CD14-positive monocyte (primary cell): ENCODE measurements at regions not wholly inside any gene's neighbourhood (a gene's known extent, or its start where the extent isn't known, plus 50 kb on each side); places are given as distances from the start of the nearest gene placed in this dataset.

ENCODE experiments used
- DNase-seq, 3 donors: peaks; one replicate each; pipeline ENCODE4 v3.0.0-alpha.2; 2011 to 2022
- H2AFZ ChIP-seq: 2 replicates; pipeline ENCODE4 v1.6.0; 2012; ENCODE audit warnings: mild to moderate bottlenecking, low read depth, low read length, inconsistent platforms; ENCODE audit not compliant: insufficient read depth, poor library complexity, severe bottlenecking
- H3K27ac ChIP-seq, 2 donors: 1 replicate in 1 of 2; 2 replicates in 1 of 2; pipeline ENCODE4 v1.5.1; 2012 to 2013; ENCODE audit warnings: low read length in 2 of 2, control low read depth in 1 of 2, inconsistent platforms in 1 of 2, low read depth in 1 of 2, mild to moderate bottlenecking in 1 of 2
- H3K27me3 ChIP-seq, 2 donors: one replicate each; pipeline versions ENCODE4 v1.6.0 to v1.6.1; 2011 to 2013; ENCODE audit warnings: low read length in 2 of 2; ENCODE audit not compliant: control insufficient read depth in 2 of 2, insufficient read depth in 2 of 2
- H3K36me3 ChIP-seq, 2 donors: replicated peaks in 1 of 2; 1 replicate in 1 of 2; 2 replicates in 1 of 2; pipeline versions ENCODE4 v1.5.1 to v1.6.1; 2012 to 2013; ENCODE audit warnings: low read length in 2 of 2, control low read depth in 1 of 2, inconsistent platforms in 1 of 2, mild to moderate bottlenecking in 1 of 2; ENCODE audit not compliant: insufficient read depth in 2 of 2, control insufficient read depth in 1 of 2
- H3K4me1 ChIP-seq, 2 donors: 1 replicate in 1 of 2; 2 replicates in 1 of 2; pipeline versions ENCODE4 v1.5.1 to v1.6.1; 2012 to 2013; ENCODE audit warnings: low read length in 2 of 2, control low read depth in 1 of 2, inconsistent platforms in 1 of 2, mild to moderate bottlenecking in 1 of 2, moderate library complexity in 1 of 2; ENCODE audit not compliant: insufficient read depth in 2 of 2, control insufficient read depth in 1 of 2
- H3K4me2 ChIP-seq: replicated peaks from 2 replicates; pipeline ENCODE3; 2012; ENCODE audit warnings: low read length, moderate library complexity, mild to moderate bottlenecking; ENCODE audit not compliant: poor library complexity, severe bottlenecking; ENCODE audit errors: extremely low read depth
- H3K4me3 ChIP-seq, 3 experiments: fragments of 200-600 bp in 1 of 3; sonication (generic) in 1 of 3; replicated peaks in 1 of 3; 1 replicate in 2 of 3; 2 replicates in 1 of 3; pipeline ENCODE4 v1.5.1; 2011 to 2013; ENCODE audit warnings: low read length in 3 of 3, mild to moderate bottlenecking in 3 of 3, control low read depth in 2 of 3, low read depth in 2 of 3, inconsistent platforms in 1 of 3, moderate library complexity in 1 of 3
- H3K79me2 ChIP-seq: 2 replicates; pipeline ENCODE4 v1.6.0; 2012; ENCODE audit warnings: mild to moderate bottlenecking, control low read depth, inconsistent platforms, low read length, moderate library complexity; ENCODE audit not compliant: insufficient read depth
- H3K9ac ChIP-seq: 2 replicates; pipeline ENCODE4 v1.6.0; 2017; ENCODE audit warnings: low read length, mild to moderate bottlenecking; ENCODE audit not compliant: insufficient read depth, poor library complexity, severe bottlenecking
- H3K9me3 ChIP-seq, 2 donors: replicated peaks in 1 of 2; 1 replicate in 1 of 2; 2 replicates in 1 of 2; pipeline versions ENCODE4 v1.5.1 to v1.6.1; 2012 to 2013; ENCODE audit warnings: low read length in 2 of 2, control low read depth in 1 of 2; ENCODE audit not compliant: control insufficient read depth in 1 of 2, insufficient read depth in 1 of 2
- H4K20me1 ChIP-seq: 2 replicates; pipeline ENCODE4 v1.6.0; 2012; ENCODE audit warnings: mild to moderate bottlenecking, low read length, control low read depth, moderate library complexity; ENCODE audit not compliant: insufficient read depth
- H3K27ac Mint-ChIP-seq, 7 donors: one replicate each; pipeline ENCODE4 v1.8.0; 2020; ENCODE audit warnings: mild to moderate bottlenecking in 7 of 7, mixed read lengths in 7 of 7, moderate library complexity in 6 of 7, inconsistent platforms in 2 of 7
- H3K27me3 Mint-ChIP-seq, 3 donors: one replicate each; pipeline ENCODE4 v1.8.0; 2021 to 2022; ENCODE audit warnings: low read depth in 3 of 3, mild to moderate bottlenecking in 3 of 3, mixed read lengths in 3 of 3, moderate library complexity in 3 of 3, inconsistent platforms in 1 of 3
- H3K36me3 Mint-ChIP-seq, 2 donors: one replicate each; pipeline ENCODE4 v1.8.0; 2020; ENCODE audit warnings: mixed read lengths in 2 of 2, inconsistent platforms in 1 of 2, mild to moderate bottlenecking in 1 of 2
- H3K4me1 Mint-ChIP-seq: one replicate; pipeline ENCODE4 v1.8.0; 2020; ENCODE audit warnings: mild to moderate bottlenecking, mixed read lengths
- H3K4me3 Mint-ChIP-seq, 2 donors: one replicate each; pipeline ENCODE4 v1.8.0; 2020; ENCODE audit warnings: mild to moderate bottlenecking in 2 of 2, mixed read lengths in 2 of 2, moderate library complexity in 1 of 2
- H3K9me3 Mint-ChIP-seq, 7 donors: one replicate each; pipeline ENCODE4 v1.8.0; 2020 to 2022; ENCODE audit warnings: mixed read lengths in 7 of 7, mild to moderate bottlenecking in 6 of 7, moderate library complexity in 6 of 7, inconsistent platforms in 2 of 7
- CTCF ChIP-seq: fragments of 200-600 bp; IDR thresholded peaks from one replicate; pipeline ENCODE4 v1.8.0; 2022; ENCODE audit warnings: antibody characterized with exemption, mild to moderate bottlenecking
- WGBS: methylation state at CpG from one replicate; pipeline ENCODE4 v1.1.5; 2013; ENCODE audit warnings: missing lambda C conversion rate; ENCODE audit not compliant: insufficient coverage; 5-methylcytosine and 5-hydroxymethylcytosine counted together
- intact Hi-C, 2 donors: fragments of 100-400 bp; cut with micrococcal nuclease; formaldehyde crosslinking; loops; one replicate each; pipeline versions ENCODE4 v1.15.0 to v1.15.1; 2023

DNA sequence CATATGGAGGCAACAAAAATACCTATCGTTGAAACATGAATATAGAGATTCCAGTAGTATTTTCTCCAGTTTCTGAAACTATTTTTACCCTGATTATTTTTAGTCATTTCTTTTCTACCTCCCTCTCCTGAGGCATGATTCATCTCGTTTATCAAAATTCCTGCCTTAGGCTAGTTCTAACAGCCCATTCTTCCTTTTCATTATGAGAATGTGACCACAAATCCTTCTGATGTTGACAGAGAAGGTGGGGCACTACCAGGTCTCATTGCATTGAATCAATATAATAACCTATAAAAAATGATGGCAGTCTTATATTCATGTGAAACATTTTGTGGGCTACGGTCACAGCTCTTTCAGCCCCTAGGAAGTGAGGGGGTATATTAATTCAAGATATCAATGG lies 406.5 kb upstream of the UBE2E3 start:
- Mint-ChIP-seq H3K4me1 (no peaks in the 10 kb centered on the region), H3K4me3 (no peak overlapping the region), H3K27ac (no peak overlapping the region), H3K27me3 (peaks cover 3 to 11% (median 6%) of the 10 kb centered on the region in 3 donors), H3K36me3 (no peaks in the 10 kb centered on the region), H3K9me3 (peaks cover 0 to 5% (median 0%) of the 10 kb centered on the region in 7 donors)
- no peak for DNase-seq
- no peaks in the 10 kb centered on the region for H4K20me1 ChIP-seq
- no peak for TF ChIP-seq CTCF
- no peak overlapping the region for H3K4me3 ChIP-seq
- no peaks in the 10 kb centered on the region for H3K4me1 ChIP-seq
- WGBS = no CpG with 5 or more reads among the region's 3 CpGs
- H3K27me3 ChIP-seq = peaks cover 0 to 2% of the 10 kb centered on the region in 2 donors
- no peak overlapping the region for H3K4me2 ChIP-seq
- no peak overlapping the region for H3K27ac ChIP-seq
- H3K9me3 ChIP-seq = no peaks in the 10 kb centered on the region
- intact Hi-C loops = no loop called here
- no peak overlapping the region for H3K9ac ChIP-seq
- H3K36me3 ChIP-seq = no peaks in the 10 kb centered on the region
- H3K79me2 ChIP-seq = no peaks in the 10 kb centered on the region
- no peak overlapping the region for H2AFZ ChIP-seq

DNA sequence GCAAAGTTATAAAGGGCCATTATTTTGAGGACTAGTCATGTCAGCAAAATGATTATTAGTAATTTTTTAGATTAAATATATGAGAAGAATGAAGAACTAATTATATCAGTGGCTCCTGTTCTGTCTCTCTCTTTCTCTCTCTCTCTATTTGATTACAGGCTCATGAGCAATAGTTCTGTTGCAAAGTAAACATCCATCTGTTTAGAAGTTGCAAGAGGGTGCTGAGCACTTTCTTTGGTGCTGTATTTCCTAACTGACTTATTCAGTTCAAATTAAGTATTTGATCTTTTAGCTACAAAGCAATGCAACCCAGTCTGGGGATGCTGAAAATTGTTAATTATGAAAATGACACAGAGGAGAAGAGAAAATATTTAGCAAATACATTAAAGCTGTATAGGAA lies 408.1 kb upstream of the UBE2E3 start:
- H3K4me3 Mint-ChIP-seq = no peak overlapping the region
- no peaks in the 10 kb centered on the region for H4K20me1 ChIP-seq
- no peaks in the 10 kb centered on the region for H3K36me3 ChIP-seq
- H3K4me3 ChIP-seq = no peak overlapping the region
- no peaks in the 10 kb centered on the region for H3K4me1 Mint-ChIP-seq
- no peak for TF ChIP-seq CTCF
- H3K4me2 ChIP-seq = no peak overlapping the region
- DNase-seq = no peak
- H3K79me2 ChIP-seq = no peaks in the 10 kb centered on the region
- no peak overlapping the region for H2AFZ ChIP-seq
- no peak overlapping the region for H3K27ac ChIP-seq
- H3K27me3 ChIP-seq = peaks cover 0 to 2% of the 10 kb centered on the region in 2 donors
- H3K4me1 ChIP-seq = no peaks in the 10 kb centered on the region
- H3K9me3 Mint-ChIP-seq = peaks cover 0 to 6% (median 0%) of the 10 kb centered on the region in 7 donors
- intact Hi-C loops = no loop called here
- no peak overlapping the region for H3K27ac Mint-ChIP-seq
- no peak overlapping the region for H3K9ac ChIP-seq
- H3K36me3 Mint-ChIP-seq = no peaks in the 10 kb centered on the region
- H3K9me3 ChIP-seq = no peaks in the 10 kb centered on the region
- peaks cover 6 to 9% (median 7%) of the 10 kb centered on the region in 3 donors for H3K27me3 Mint-ChIP-seq
